ENCODE measurements at regions not wholly inside any gene's neighbourhood (a gene's known extent, or its start where the extent isn't known, plus 50 kb on each side); places are given as distances from the start of the nearest gene placed in this dataset.

DNA sequence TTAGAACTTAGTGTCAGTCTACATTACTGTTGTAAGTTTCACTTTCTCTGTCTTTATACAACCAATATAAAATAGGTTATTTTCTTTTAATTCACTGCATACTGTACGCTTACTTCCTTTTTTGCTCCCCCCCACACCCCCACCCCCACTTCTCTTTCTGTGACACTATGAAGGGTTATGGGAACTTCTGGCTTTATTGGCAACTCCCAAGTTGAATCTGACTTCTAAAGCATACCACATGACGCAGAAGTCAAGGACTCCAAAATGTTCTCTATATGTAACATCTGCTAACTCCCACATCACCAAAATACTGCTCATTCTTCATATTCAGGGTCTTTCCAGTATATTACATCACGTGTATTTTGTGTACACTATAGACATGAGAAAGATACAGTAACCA lies 81.2 kb upstream of the ATXN7L3B start:
- Histone ChIP-seq H3K9me3 (ENCODE audit: severe bottlenecking) (no peaks in the 10 kb centered on the region), H3K27me3 (ENCODE audit: insufficient read depth, low read depth, severe bottlenecking) (no peaks in the 10 kb centered on the region), H3K4me3 (ENCODE audit: low read depth, low read length) (no peak overlapping the region), H3K36me3 (no peaks in the 10 kb centered on the region), H3K27ac (no peak overlapping the region)
- no peak for DNase-seq
- TF ChIP-seq, protein P1, sequence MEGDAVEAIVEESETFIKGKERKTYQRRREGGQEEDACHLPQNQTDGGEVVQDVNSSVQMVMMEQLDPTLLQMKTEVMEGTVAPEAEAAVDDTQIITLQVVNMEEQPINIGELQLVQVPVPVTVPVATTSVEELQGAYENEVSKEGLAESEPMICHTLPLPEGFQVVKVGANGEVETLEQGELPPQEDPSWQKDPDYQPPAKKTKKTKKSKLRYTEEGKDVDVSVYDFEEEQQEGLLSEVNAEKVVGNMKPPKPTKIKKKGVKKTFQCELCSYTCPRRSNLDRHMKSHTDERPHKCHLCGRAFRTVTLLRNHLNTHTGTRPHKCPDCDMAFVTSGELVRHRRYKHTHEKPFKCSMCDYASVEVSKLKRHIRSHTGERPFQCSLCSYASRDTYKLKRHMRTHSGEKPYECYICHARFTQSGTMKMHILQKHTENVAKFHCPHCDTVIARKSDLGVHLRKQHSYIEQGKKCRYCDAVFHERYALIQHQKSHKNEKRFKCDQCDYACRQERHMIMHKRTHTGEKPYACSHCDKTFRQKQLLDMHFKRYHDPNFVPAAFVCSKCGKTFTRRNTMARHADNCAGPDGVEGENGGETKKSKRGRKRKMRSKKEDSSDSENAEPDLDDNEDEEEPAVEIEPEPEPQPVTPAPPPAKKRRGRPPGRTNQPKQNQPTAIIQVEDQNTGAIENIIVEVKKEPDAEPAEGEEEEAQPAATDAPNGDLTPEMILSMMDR (IDR thresholded peaks at IDR 0.05; ENCODE audit: low read depth, low read length), result no peak

DNA sequence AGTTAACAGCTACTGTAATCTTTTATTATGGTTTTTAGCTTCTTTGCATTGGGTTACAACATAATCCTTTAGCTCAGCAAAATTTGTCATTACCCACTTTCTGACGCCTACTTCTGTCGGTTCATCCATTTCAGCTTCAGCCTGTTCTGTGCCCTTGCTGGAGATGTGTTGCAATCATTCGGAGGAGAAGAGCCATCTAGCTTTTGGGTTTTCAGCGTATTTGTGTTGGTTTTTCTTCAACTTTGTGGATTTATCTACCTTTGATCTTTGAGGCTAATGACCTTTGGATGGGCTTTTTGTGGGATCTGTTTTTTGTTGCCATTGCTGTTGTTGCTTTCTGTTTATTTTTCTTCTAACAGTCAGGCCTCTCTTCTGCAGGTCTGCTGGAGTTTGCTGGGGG lies 69.2 kb upstream of the ATXN7L3B start:
- no peaks in the 10 kb centered on the region for H3K36me3 ChIP-seq
- no peak for DNase-seq
- H3K27me3 ChIP-seq (ENCODE audit: insufficient read depth, low read depth, severe bottlenecking), result no peaks in the 10 kb centered on the region
- H3K9me3 ChIP-seq (ENCODE audit: severe bottlenecking), result no peaks in the 10 kb centered on the region
- H3K4me3 ChIP-seq (ENCODE audit: low read depth, low read length), result no peak overlapping the region
- H3K27ac ChIP-seq, result no peak overlapping the region
- TF ChIP-seq, protein P1 (IDR thresholded peaks at IDR 0.05; ENCODE audit: low read depth, low read length), result no peak

DNA sequence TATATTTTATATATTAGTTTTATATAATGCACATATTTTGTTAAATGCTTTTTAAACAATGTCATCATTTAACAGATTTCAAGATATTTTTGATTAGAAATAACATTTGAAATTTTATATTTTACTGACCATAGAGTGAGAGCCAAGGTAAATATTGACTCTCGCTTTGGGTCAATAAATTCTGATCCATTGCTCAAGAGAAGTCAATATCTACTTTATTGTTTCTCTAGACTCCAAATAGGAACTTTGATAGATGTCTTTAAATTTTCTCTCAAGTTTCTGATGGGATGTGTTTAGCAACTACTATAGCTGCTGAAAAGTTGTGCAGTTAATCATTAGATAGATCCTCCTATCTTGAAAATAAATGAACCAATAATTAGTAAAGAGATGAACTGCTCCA lies 61.4 kb upstream of the ATXN7L3B start:
- DNase-seq, result no peak
- H3K36me3 ChIP-seq, result no peaks in the 10 kb centered on the region
- no peak overlapping the region for H3K27ac ChIP-seq
- H3K4me3 ChIP-seq (ENCODE audit: low read depth, low read length), result no peak overlapping the region
- no peaks in the 10 kb centered on the region for H3K9me3 ChIP-seq (ENCODE audit: severe bottlenecking)
- TF ChIP-seq, protein P1 (IDR thresholded peaks at IDR 0.05; ENCODE audit: low read depth, low read length), result no peak
- no peaks in the 10 kb centered on the region for H3K27me3 ChIP-seq (ENCODE audit: insufficient read depth, low read depth, severe bottlenecking)

DNA sequence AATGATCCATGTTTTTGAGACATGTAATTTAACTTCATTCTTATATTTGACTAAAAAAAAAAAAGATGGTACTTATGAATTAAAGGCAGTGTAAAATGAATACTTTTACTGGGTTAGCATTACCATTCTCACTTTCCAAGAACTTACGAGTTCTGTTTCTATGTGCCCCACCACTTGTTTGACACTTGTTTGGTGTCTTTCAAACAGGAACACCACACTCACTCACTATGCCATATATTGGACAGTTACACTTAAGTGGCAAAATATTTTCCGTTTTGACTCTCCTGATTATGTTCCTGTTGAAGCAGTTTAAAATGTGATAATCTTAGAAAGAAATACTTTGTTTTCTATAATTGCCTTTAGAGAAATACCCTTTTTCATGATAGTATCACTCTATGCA lies 56.6 kb upstream of the ATXN7L3B start:
- no peak for DNase-seq
- no peaks in the 10 kb centered on the region for H3K9me3 ChIP-seq (ENCODE audit: severe bottlenecking)
- H3K36me3 ChIP-seq, result no peaks in the 10 kb centered on the region
- no peaks in the 10 kb centered on the region for H3K27me3 ChIP-seq (ENCODE audit: insufficient read depth, low read depth, severe bottlenecking)
- no peak overlapping the region for H3K4me3 ChIP-seq (ENCODE audit: low read depth, low read length)
- no peak overlapping the region for H3K27ac ChIP-seq
- TF ChIP-seq, protein P1 (IDR thresholded peaks at IDR 0.05; ENCODE audit: low read depth, low read length), result no peak

DNA sequence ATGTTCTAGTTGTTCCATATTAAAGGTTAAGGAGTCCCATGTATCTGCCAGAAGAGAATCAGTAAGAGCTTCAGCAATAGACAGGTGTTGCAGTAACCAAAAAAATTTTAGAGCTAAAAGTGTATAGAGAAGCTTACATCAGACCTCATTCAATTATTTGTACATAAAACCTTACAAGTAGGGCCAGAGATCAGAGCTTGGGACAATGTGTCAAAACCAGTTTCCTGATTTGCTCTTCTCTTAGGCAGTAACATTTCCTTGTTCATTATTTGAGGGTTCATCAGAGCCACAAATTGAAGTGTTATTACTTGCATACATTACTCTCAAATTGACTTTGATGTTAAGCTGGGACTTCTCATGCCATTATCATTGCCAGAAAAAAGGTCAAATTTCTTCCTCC lies 55.5 kb upstream of the ATXN7L3B start:
- no peaks in the 10 kb centered on the region for H3K36me3 ChIP-seq
- no peak overlapping the region for H3K4me3 ChIP-seq (ENCODE audit: low read depth, low read length)
- no peak for DNase-seq
- H3K27ac ChIP-seq, result no peak overlapping the region
- no peaks in the 10 kb centered on the region for H3K9me3 ChIP-seq (ENCODE audit: severe bottlenecking)
- H3K27me3 ChIP-seq (ENCODE audit: insufficient read depth, low read depth, severe bottlenecking), result no peaks in the 10 kb centered on the region
- TF ChIP-seq, protein P1 (IDR thresholded peaks at IDR 0.05; ENCODE audit: low read depth, low read length), result no peak

DNA sequence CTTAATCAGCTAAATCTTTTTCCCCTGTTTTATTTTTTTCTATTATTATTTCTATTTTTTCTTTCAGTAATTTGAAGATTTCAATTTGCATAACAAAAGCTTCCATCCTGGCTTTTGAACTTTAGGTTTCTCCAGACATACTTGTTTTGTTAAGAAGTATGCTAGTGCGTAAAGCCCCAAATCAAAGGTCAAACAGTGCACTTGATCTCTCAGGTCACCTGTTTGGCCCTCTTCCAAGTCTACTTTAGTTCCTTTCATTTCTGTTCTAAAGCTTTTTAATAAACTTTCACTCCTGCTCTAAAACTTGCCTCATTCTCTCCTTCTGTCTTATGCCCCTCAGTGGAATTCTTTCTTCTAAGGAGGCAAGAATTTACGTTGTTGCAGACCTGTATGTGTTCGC lies 54.6 kb upstream of the ATXN7L3B start:
- Histone ChIP-seq H3K36me3 (no peaks in the 10 kb centered on the region), H3K27ac (no peak overlapping the region), H3K9me3 (ENCODE audit: severe bottlenecking) (no peaks in the 10 kb centered on the region), H3K4me3 (ENCODE audit: low read depth, low read length) (no peak overlapping the region), H3K27me3 (ENCODE audit: insufficient read depth, low read depth, severe bottlenecking) (no peaks in the 10 kb centered on the region)
- TF ChIP-seq, protein P1 (IDR thresholded peaks at IDR 0.05; ENCODE audit: low read depth, low read length), result no peak
- no peak for DNase-seq

Data from WERI-Rb-1 (cell line).